ENCODE measurements at regions not wholly inside any gene's neighbourhood (a gene's known extent, or its start where the extent isn't known, plus 50 kb on each side); places are given as distances from the start of the nearest gene placed in this dataset.

GRCh38 chr11:96782632-96783031 is 392.8 kb downstream of the JRKL start:
- Histone ChIP-seq H3K4me1 (ENCODE audit: control insufficient read depth, insufficient read depth, low read length) (no peaks in the 10 kb centered on the region), H4K8ac (ENCODE audit: low read depth in 2 of 2, low read length in 2 of 2) (no peak overlapping the region), H2BK120ac (ENCODE audit: low read depth, low read length) (no peak overlapping the region), H4K91ac (ENCODE audit: insufficient read depth, low read depth, low read length) (no peak overlapping the region), H3K36me3 (ENCODE audit: control insufficient read depth, insufficient read depth, low read length) (no peaks in the 10 kb centered on the region), H2AK9ac (replicated peaks; ENCODE audit: low read depth, low read length, poor library complexity) (no peak overlapping the region), H3K23ac (ENCODE audit: low read depth, low read length) (no peak overlapping the region), H2BK15ac (ENCODE audit: low read depth, low read length) (no peak overlapping the region), H3K14ac (replicated peaks; ENCODE audit: low read depth, low read length) (no peak overlapping the region), H3K56ac (ENCODE audit: extremely low read depth, insufficient read depth, low read length) (no peak overlapping the region), H3K79me1 (ENCODE audit: low read depth in 1 of 2, low read length in 2 of 2) (no peaks in the 10 kb centered on the region), H3K9ac (ENCODE audit: low read depth, low read length) (no peak overlapping the region), H3K27ac (ENCODE audit: insufficient read depth, low read length) (no peak overlapping the region), H2BK5ac (ENCODE audit: low read depth, low read length, poor library complexity, severe bottlenecking) (no peak overlapping the region), H2BK20ac (ENCODE audit: low read depth, low read length) (no peak overlapping the region), H3K9me3 (ENCODE audit: control insufficient read depth, insufficient read depth, low read length) (no peaks in the 10 kb centered on the region), H2AK5ac (ENCODE audit: low read depth, low read length) (no peak overlapping the region), H4K20me1 (ENCODE audit: insufficient read depth, low read length) (no peaks in the 10 kb centered on the region), H3K4ac (ENCODE audit: low read depth, low read length) (no peak overlapping the region), H4K5ac (ENCODE audit: low read depth, low read length) (no peak overlapping the region), H3K9me1 (ENCODE audit: insufficient read depth, low read length) (no peaks in the 10 kb centered on the region), H2AFZ (replicated peaks; ENCODE audit: low read length, poor library complexity) (no peak overlapping the region), H3K27me3 (ENCODE audit: control insufficient read depth, insufficient read depth, low read length) (no peaks in the 10 kb centered on the region), H3K4me2 (ENCODE audit: low read depth, low read length) (no peak overlapping the region), H3K18ac (ENCODE audit: low read depth, low read length) (no peak overlapping the region), H3K4me3 (ENCODE audit: insufficient read depth, low read depth, low read length) (no peak overlapping the region)
- in situ Hi-C loops (cut with MboI; ENCODE audit: low sequenced_read_pairs), result no loop called here
- ChIA-PET CTCF (no interaction called here), POLR2A (ENCODE audit: unreplicated experiment) (no interaction called here)
- no peak for TF ChIP-seq SMC3 (IDR thresholded peaks at IDR 0.05; ENCODE audit: low read depth, low read length)
- TF ChIP-seq MAZ (IDR thresholded peaks at IDR 0.05; ENCODE audit: borderline replicate concordance, low read depth, low read length), result no peak
- TF ChIP-seq CTCF (conservative IDR thresholded peaks at IDR 0.05; ENCODE audit: low read depth, low read length), result no peak
- no peak for TF ChIP-seq POLR2A (IDR thresholded peaks at IDR 0.05; ENCODE audit: low read depth, low read length)
- TF ChIP-seq CEBPB (IDR thresholded peaks at IDR 0.05; ENCODE audit: low read depth, low read length), result no peak
- TF ChIP-seq RAD21 (IDR thresholded peaks at IDR 0.05; ENCODE audit: low read length), result no peak
- no peak for TF ChIP-seq BHLHE40 (IDR thresholded peaks at IDR 0.05; ENCODE audit: low read depth, low read length)
- TF ChIP-seq RCOR1 (IDR thresholded peaks at IDR 0.05; ENCODE audit: insufficient replicate concordance, low read length), result no peak
- TF ChIP-seq, protein P1, sequence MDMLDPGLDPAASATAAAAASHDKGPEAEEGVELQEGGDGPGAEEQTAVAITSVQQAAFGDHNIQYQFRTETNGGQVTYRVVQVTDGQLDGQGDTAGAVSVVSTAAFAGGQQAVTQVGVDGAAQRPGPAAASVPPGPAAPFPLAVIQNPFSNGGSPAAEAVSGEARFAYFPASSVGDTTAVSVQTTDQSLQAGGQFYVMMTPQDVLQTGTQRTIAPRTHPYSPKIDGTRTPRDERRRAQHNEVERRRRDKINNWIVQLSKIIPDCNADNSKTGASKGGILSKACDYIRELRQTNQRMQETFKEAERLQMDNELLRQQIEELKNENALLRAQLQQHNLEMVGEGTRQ (IDR thresholded peaks at IDR 0.05; ENCODE audit: low read depth, low read length), result no peak
- no peak for TF ChIP-seq NFE2L2 (IDR thresholded peaks at IDR 0.05; ENCODE audit: low read depth, low read length)
- TF ChIP-seq FOS (IDR thresholded peaks at IDR 0.05; ENCODE audit: low read depth, low read length), result no peak
- TF ChIP-seq RFX5 (IDR thresholded peaks at IDR 0.05; ENCODE audit: low read depth, low read length), result no peak
- no peak for TF ChIP-seq MAFK (IDR thresholded peaks at IDR 0.05; ENCODE audit: low read depth, low read length)
- BruUV-seq (replicated peaks), result no TSS peak
- WGBS, 2 experiments (ENCODE audit: extremely low coverage in 2 of 2, insufficient read length in 1 of 2), result no CpG with 5 or more reads among the region's 2 CpGs
- DNase-seq (no peak), ATAC-seq (ENCODE audit: low read depth) (no peak)
- intact Hi-C loops (cut with micrococcal nuclease), result no loop called here
- dilution Hi-C loops (cut with HindIII; ENCODE audit: low sequenced_read_pairs, unreplicated experiment), result no loop called here

All from IMR-90 (cell line).